ENCODE measurements at regions not wholly inside any gene's neighbourhood (a gene's known extent, or its start where the extent isn't known, plus 50 kb on each side); places are given as distances from the start of the nearest gene placed in this dataset.

DNA sequence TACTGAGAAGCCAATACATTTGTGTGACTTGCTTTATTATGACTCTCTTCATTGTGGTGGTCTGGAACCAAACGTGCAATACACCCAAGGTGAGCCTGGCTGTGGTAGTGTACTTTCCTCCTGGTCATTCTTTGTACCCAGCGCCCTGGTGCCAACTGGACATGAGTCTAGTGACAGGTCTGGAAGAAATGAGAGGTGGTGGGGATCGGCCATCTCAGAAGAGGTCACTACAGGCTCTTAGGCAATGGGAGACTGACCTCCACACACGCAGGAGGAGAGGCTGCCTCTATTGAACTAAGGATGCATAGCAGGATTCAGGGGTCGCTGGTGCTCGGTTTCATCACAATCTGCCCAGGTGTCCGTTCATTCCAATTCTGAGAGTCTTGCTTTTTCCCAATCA is 56.4 kb upstream of the RTL6 start:
- H3K27ac ChIP-seq (ENCODE audit: low read length) = no peak overlapping the region
- H3K4me3 ChIP-seq (ENCODE audit: low read length in 2 of 2) = no peak overlapping the region
- no peaks in the 10 kb centered on the region for H3K9me3 ChIP-seq (ENCODE audit: control insufficient read depth in 2 of 2, low read length in 2 of 2)
- peaks cover 10% of the 10 kb centered on the region for H3K4me1 ChIP-seq (ENCODE audit: control insufficient read depth, insufficient read depth, low read length)
- H3K9ac ChIP-seq (ENCODE audit: low read length in 2 of 2) = no peak overlapping the region
- no peaks in the 10 kb centered on the region for H3K36me3 ChIP-seq (ENCODE audit: control insufficient read depth in 2 of 2, insufficient read depth in 2 of 2, low read length in 2 of 2)
- H3K27me3 ChIP-seq (ENCODE audit: control insufficient read depth in 1 of 2, insufficient read depth in 2 of 2, low read length in 2 of 2) = no peaks in the 10 kb centered on the region

DNA sequence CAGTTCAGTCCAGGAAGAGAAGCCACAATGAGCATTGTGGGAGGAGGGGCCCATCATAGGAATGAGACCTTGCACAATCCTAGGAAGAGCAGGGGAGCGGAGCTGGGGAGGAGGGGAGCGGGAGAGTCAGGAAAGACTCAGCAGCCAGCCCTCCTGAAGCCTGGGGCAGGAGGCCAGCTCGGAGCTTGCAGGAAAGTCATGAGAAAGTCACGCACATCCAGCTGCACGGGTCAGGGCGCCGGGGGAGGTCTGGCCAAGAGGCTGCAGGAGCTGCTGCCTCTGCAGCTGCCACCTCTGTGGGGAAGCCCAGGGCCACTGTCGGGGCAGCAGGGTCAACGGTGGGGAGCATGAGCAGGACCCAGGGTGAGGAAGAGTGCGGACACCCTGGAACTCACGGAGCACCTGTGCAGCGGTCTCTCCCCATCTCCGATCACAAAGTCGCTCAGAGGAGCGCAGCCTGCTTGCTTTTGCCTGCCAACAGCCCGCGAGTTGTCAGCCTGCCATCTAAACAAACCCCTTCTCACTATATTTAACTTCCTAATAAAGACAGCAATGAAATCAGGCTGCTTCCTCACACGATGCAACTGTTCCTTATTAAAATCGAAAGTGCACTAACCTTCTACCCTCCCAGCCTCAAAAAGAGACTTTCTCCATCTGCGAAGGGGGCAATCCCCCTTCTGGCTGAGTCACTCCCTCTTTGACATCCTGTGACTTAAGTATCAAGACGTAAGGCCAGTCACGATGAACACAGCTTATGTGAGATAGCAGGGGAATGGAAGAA is 52.9 kb upstream of the RTL6 start:
- Histone ChIP-seq H3K27ac (ENCODE audit: low read length) (peak overlapping the region; percentile 69), H3K27me3 (ENCODE audit: control insufficient read depth in 1 of 2, insufficient read depth in 2 of 2, low read length in 2 of 2) (no peaks in the 10 kb centered on the region), H3K4me1 (ENCODE audit: control insufficient read depth, insufficient read depth, low read length) (peaks cover 10% of the 10 kb centered on the region), H3K9ac (ENCODE audit: low read length in 2 of 2) (peak overlapping the region; percentile 62 to 74), H3K36me3 (ENCODE audit: control insufficient read depth in 2 of 2, insufficient read depth in 2 of 2, low read length in 2 of 2) (no peaks in the 10 kb centered on the region), H3K9me3 (ENCODE audit: control insufficient read depth in 2 of 2, low read length in 2 of 2) (no peaks in the 10 kb centered on the region), H3K4me3 (ENCODE audit: low read length in 2 of 2) (peak overlapping the region; percentile 77 to 82)

GRCh38 chr22:44549701-44550100 is 51.7 kb upstream of the RTL6 start:
- Histone ChIP-seq H3K27ac (ENCODE audit: low read length) (no peak overlapping the region), H3K4me3 (ENCODE audit: low read length in 2 of 2) (no peak overlapping the region)

GRCh38 chr22:44548981-44549380 is 50.9 kb upstream of the RTL6 start:
- Histone ChIP-seq H3K36me3 (ENCODE audit: control insufficient read depth in 2 of 2, insufficient read depth in 2 of 2, low read length in 2 of 2) (no peaks in the 10 kb centered on the region), H3K9ac (ENCODE audit: low read length in 2 of 2) (no peak overlapping the region), H3K4me3 (ENCODE audit: low read length in 2 of 2) (no peak overlapping the region), H3K27me3 (ENCODE audit: control insufficient read depth in 1 of 2, insufficient read depth in 2 of 2, low read length in 2 of 2) (peaks cover 6 to 8% of the 10 kb centered on the region in 2 donors), H3K27ac (ENCODE audit: low read length) (no peak overlapping the region), H3K9me3 (ENCODE audit: control insufficient read depth in 2 of 2, low read length in 2 of 2) (no peaks in the 10 kb centered on the region), H3K4me1 (ENCODE audit: control insufficient read depth, insufficient read depth, low read length) (peaks cover 10% of the 10 kb centered on the region)

More at GRCh38 chr22:44549701-44550100, 51.7 kb upstream of the RTL6 start:
- no peaks in the 10 kb centered on the region for H3K9me3 ChIP-seq (ENCODE audit: control insufficient read depth in 2 of 2, low read length in 2 of 2)
- H3K36me3 ChIP-seq (ENCODE audit: control insufficient read depth in 2 of 2, insufficient read depth in 2 of 2, low read length in 2 of 2) = no peaks in the 10 kb centered on the region
- H3K4me1 ChIP-seq (ENCODE audit: control insufficient read depth, insufficient read depth, low read length) = peaks cover 10% of the 10 kb centered on the region
- H3K9ac ChIP-seq (ENCODE audit: low read length in 2 of 2) = no peak overlapping the region
- peaks cover 3 to 5% of the 10 kb centered on the region in 2 donors for H3K27me3 ChIP-seq (ENCODE audit: control insufficient read depth in 1 of 2, insufficient read depth in 2 of 2, low read length in 2 of 2)
